PC-9 (cell line): ENCODE measurements at regions not wholly inside any gene's neighbourhood (a gene's known extent, or its start where the extent isn't known, plus 50 kb on each side); places are given as distances from the start of the nearest gene placed in this dataset.

Experiments used
- BruUV-seq: library from RNA; stranded (reverse); fragments of 400-500 nt; replicated peaks from 2 replicates; lab custom pipeline; 2021; lab: Mats Ljungman, UMichigan
- CTCF ChIA-PET: fragments of 300-600 bp; sonication (Branson Sonifier 250); formaldehyde crosslinking; loops from one replicate; lab custom pipeline; 2022; ENCODE audit warnings: antibody characterized with exemption; lab: Charles Lee
- POLR2A ChIA-PET: fragments of 300-600 bp; sonication (Branson Sonifier 250); formaldehyde crosslinking; loops from one replicate; lab custom pipeline; 2022; ENCODE audit warnings: antibody characterized with exemption; ENCODE audit not compliant: unreplicated experiment; lab: Charles Lee
- DNase-seq, 2 experiments: peaks; one replicate each; pipeline versions ENCODE4 v3.0.0 to v3.0.0-alpha.2; 2015 to 2022; ENCODE audit warnings: mixed read lengths in 1 of 2
- H2AFZ ChIP-seq: fragments of 200-600 bp; sonication (generic); 2 replicates; pipeline ENCODE4 v1.8.1; 2017; ENCODE audit warnings: antibody characterized with exemption
- H3F3A ChIP-seq: fragments of 200-600 bp; sonication (generic); 2 replicates; pipeline ENCODE4 v1.8.1; 2017; ENCODE audit warnings: antibody characterized with exemption, mild to moderate bottlenecking, low read depth; ENCODE audit not compliant: insufficient read depth
- H3K27ac ChIP-seq: fragments of 200-600 bp; sonication (generic); 2 replicates; pipeline ENCODE4 v1.6.1; 2016; ENCODE audit warnings: mixed run types
- H3K27me3 ChIP-seq: fragments of 200-600 bp; sonication (generic); 2 replicates; pipeline ENCODE4 v1.6.1; 2016; ENCODE audit warnings: low read depth, mixed run types; ENCODE audit not compliant: insufficient read depth
- H3K36me3 ChIP-seq: fragments of 200-600 bp; sonication (generic); 2 replicates; pipeline ENCODE4 v1.6.1; 2016; ENCODE audit warnings: low read depth, mixed run types
- H3K4me1 ChIP-seq: fragments of 200-600 bp; sonication (generic); replicated peaks from 2 replicates; pipeline ENCODE4 v1.6.1; 2016; ENCODE audit warnings: mixed run types; ENCODE audit not compliant: insufficient read depth
- H3K4me2 ChIP-seq: fragments of 200-600 bp; sonication (generic); 2 replicates; pipeline ENCODE4 v1.6.1; 2017; ENCODE audit warnings: mixed run types
- H3K4me3 ChIP-seq: fragments of 200-600 bp; sonication (generic); 2 replicates; pipeline ENCODE4 v1.6.1; 2016; ENCODE audit warnings: mixed run types
- H3K79me2 ChIP-seq: fragments of 200-600 bp; sonication (generic); 2 replicates; pipeline ENCODE4 v1.6.1; 2017; ENCODE audit warnings: low read depth, mixed run types
- H3K9me2 ChIP-seq: fragments of 200-600 bp; sonication (generic); 2 replicates; pipeline ENCODE4 v1.8.1; 2017; ENCODE audit warnings: mild to moderate bottlenecking; ENCODE audit not compliant: insufficient read depth
- H3K9me3 ChIP-seq: fragments of 200-600 bp; sonication (generic); 2 replicates; pipeline ENCODE4 v1.8.1; 2016; ENCODE audit warnings: low read depth; ENCODE audit not compliant: insufficient read depth
- H4K20me1 ChIP-seq: fragments of 200-600 bp; sonication (generic); 2 replicates; pipeline ENCODE4 v1.8.1; 2017; ENCODE audit not compliant: insufficient read depth
- EZH2 ChIP-seq: fragments of 200-600 bp; sonication (generic); IDR thresholded peaks from 2 replicates; pipeline ENCODE4 v1.8.0; 2017; ENCODE audit warnings: antibody characterized with exemption, low read depth
- intact Hi-C: fragments of 100-400 bp; cut with micrococcal nuclease; formaldehyde crosslinking; loops from one replicate; pipeline ENCODE4 v1.10.0; 2022; ENCODE audit not compliant: unreplicated experiment
- TF ChIP-seq, protein P1 (sequence below): fragments of 200-600 bp; sonication (generic); conservative IDR thresholded peaks from 2 replicates; pipeline ENCODE4 v1.6.1; 2017; ENCODE audit warnings: mixed run types, antibody characterized with exemption, mild to moderate bottlenecking, moderate library complexity

DNA sequence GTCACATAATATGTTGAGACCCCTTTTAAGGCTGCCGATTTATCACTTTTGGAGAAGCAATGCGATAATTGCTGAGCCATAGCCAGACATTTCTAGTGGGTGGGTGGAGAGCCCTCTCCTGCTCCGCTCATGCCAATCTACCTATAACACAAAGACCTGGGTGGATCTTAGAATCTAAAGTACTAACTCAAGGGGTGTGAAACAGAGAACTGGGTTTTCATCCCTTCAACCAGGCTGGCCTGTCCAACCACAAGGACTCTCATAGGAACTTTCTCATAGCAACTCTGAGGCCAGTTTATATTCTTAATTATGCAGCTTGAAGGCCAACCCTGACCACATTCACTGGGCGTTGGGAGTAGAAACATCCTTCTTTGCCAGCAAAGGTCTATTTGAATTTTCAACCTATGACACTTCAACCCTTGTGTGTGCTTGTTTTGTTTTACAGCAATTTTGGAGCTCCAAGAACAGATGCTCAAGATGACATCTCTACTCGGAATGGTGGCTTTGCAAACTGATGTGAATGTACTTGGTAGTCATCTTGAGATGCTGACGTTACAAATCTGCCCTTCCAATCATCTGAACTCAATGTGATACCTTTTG is 1198.2 kb upstream of the AUTS2 start:
- ChIA-PET POLR2A (no interaction called here), CTCF (no interaction called here)
- Histone ChIP-seq H3K9me2 (no peaks in the 10 kb centered on the region), H3F3A (no peaks in the 10 kb centered on the region), H3K4me2 (no peak overlapping the region), H3K4me3 (no peak overlapping the region), H3K36me3 (no peaks in the 10 kb centered on the region), H3K79me2 (no peaks in the 10 kb centered on the region), H3K27ac (no peak overlapping the region), H3K9me3 (no peaks in the 10 kb centered on the region), H3K27me3 (no peaks in the 10 kb centered on the region), H3K4me1 (no peaks in the 10 kb centered on the region), H2AFZ (no peak overlapping the region), H4K20me1 (no peaks in the 10 kb centered on the region)
- TF ChIP-seq, protein P1, sequence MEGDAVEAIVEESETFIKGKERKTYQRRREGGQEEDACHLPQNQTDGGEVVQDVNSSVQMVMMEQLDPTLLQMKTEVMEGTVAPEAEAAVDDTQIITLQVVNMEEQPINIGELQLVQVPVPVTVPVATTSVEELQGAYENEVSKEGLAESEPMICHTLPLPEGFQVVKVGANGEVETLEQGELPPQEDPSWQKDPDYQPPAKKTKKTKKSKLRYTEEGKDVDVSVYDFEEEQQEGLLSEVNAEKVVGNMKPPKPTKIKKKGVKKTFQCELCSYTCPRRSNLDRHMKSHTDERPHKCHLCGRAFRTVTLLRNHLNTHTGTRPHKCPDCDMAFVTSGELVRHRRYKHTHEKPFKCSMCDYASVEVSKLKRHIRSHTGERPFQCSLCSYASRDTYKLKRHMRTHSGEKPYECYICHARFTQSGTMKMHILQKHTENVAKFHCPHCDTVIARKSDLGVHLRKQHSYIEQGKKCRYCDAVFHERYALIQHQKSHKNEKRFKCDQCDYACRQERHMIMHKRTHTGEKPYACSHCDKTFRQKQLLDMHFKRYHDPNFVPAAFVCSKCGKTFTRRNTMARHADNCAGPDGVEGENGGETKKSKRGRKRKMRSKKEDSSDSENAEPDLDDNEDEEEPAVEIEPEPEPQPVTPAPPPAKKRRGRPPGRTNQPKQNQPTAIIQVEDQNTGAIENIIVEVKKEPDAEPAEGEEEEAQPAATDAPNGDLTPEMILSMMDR: no peak
- no peak for TF ChIP-seq EZH2
- no peak for DNase-seq
- intact Hi-C loops: no loop called here
- BruUV-seq: no TSS peak

DNA sequence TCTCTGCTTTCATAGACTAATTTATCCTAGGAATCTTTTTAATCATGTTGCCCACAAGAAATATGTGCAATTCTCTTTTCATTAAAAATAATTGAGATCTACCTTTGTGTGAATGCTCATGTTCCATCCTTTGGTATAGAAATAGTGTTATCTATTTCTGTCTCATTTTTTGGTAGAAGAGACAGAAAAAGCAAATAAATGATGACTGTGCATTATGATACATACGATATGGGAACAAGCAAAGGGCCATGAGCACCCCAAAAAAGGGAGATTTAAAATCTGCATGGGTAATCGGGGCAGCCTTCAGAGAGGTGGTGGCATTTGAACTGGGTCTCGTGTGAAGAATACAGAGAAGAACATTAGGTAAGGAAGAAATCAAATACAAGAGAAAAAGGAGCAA is 1197.5 kb upstream of the AUTS2 start:
- no peaks in the 10 kb centered on the region for H3K9me2 ChIP-seq
- no peak overlapping the region for H3K4me3 ChIP-seq
- no peaks in the 10 kb centered on the region for H3K27me3 ChIP-seq
- TF ChIP-seq EZH2: no peak
- TF ChIP-seq, protein P1: no peak
- H4K20me1 ChIP-seq: no peaks in the 10 kb centered on the region
- H3K27ac ChIP-seq: no peak overlapping the region
- no peaks in the 10 kb centered on the region for H3K9me3 ChIP-seq
- POLR2A ChIA-PET: no interaction called here
- no peaks in the 10 kb centered on the region for H3K79me2 ChIP-seq
- DNase-seq: no peak
- intact Hi-C loops: no loop called here
- no peak overlapping the region for H3K4me2 ChIP-seq
- no TSS peak for BruUV-seq
- CTCF ChIA-PET: no interaction called here
- H2AFZ ChIP-seq: no peak overlapping the region
- H3F3A ChIP-seq: no peaks in the 10 kb centered on the region
- no peaks in the 10 kb centered on the region for H3K36me3 ChIP-seq
- no peaks in the 10 kb centered on the region for H3K4me1 ChIP-seq

DNA sequence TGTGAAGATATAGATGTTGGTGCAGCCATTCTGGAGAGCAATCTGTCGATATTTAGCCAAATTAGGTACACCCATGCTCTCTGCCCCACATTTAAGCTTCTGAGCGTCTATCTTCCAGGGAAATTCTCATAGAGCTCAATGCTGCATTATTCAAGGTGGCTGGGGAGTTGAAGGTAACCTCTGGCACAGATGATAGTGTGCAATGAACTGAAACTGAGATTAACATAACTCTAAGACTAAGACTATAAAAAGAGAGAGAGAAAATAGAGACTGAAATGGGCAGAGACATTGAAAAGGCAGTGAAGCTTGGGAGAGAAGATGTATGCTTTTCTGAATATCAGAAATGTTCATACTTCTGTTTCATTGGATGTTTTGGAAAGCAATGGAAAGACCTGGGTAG is 1197.0 kb upstream of the AUTS2 start:
- H3F3A ChIP-seq: no peaks in the 10 kb centered on the region
- H3K36me3 ChIP-seq: no peaks in the 10 kb centered on the region
- no peaks in the 10 kb centered on the region for H4K20me1 ChIP-seq
- DNase-seq: no peak
- H2AFZ ChIP-seq: no peak overlapping the region
- TF ChIP-seq, protein P1: no peak
- TF ChIP-seq EZH2: no peak
- 0 out of 2 replicates have a peak, but pooled peaks cover 2% of the 10 kb centered on the region for H3K4me1 ChIP-seq
- no TSS peak for BruUV-seq
- H3K27me3 ChIP-seq: no peaks in the 10 kb centered on the region
- no peaks in the 10 kb centered on the region for H3K9me2 ChIP-seq
- H3K27ac ChIP-seq: no peak overlapping the region
- POLR2A ChIA-PET: no interaction called here
- H3K4me2 ChIP-seq: no peak overlapping the region
- CTCF ChIA-PET: no interaction called here
- intact Hi-C loops: no loop called here
- H3K4me3 ChIP-seq: no peak overlapping the region
- no peaks in the 10 kb centered on the region for H3K79me2 ChIP-seq
- no peaks in the 10 kb centered on the region for H3K9me3 ChIP-seq
